ENCODE measurements at regions not wholly inside any gene's neighbourhood (a gene's known extent, or its start where the extent isn't known, plus 50 kb on each side); places are given as distances from the start of the nearest gene placed in this dataset.

DNA sequence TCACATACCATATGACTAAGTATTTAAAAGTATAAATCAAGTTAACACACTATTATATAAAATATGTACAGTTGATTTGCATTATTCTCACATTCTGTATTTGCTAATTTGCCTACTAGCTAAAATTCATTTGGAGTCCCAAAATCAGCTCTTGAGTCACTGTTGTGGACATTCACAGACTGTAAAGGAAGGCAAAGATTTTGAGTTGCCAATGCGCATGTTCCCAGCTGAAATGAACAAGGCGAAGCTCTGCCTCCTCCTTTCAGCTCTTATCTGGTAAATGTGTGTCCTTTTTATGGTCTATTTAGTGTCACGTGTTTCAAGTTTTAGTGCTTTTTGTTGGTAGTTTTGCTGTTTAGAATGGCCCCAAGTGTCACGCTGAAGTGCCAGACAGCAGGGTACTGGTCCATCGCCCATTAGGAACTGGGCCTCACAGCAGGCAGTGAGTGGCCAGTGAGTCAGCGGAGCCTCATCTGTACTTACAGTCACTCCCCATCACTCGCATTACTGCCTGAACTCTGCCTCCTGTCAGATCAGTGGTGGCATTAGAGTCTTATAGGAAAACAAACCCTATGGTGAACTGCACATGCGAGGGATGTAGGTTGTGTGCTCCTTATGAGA lies 87.2 kb upstream of the ADTRP start:
- no peak for TF ChIP-seq EZH2 (IDR thresholded peaks at IDR 0.05)
- TF ChIP-seq, protein P1, sequence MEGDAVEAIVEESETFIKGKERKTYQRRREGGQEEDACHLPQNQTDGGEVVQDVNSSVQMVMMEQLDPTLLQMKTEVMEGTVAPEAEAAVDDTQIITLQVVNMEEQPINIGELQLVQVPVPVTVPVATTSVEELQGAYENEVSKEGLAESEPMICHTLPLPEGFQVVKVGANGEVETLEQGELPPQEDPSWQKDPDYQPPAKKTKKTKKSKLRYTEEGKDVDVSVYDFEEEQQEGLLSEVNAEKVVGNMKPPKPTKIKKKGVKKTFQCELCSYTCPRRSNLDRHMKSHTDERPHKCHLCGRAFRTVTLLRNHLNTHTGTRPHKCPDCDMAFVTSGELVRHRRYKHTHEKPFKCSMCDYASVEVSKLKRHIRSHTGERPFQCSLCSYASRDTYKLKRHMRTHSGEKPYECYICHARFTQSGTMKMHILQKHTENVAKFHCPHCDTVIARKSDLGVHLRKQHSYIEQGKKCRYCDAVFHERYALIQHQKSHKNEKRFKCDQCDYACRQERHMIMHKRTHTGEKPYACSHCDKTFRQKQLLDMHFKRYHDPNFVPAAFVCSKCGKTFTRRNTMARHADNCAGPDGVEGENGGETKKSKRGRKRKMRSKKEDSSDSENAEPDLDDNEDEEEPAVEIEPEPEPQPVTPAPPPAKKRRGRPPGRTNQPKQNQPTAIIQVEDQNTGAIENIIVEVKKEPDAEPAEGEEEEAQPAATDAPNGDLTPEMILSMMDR (IDR thresholded peaks at IDR 0.05): no peak
- TF ChIP-seq EZH2phosphoT487 (IDR thresholded peaks at IDR 0.05): no peak

All from neural progenitor cell (in vitro differentiated cells).